Panc1 (cell line): ENCODE measurements at regions not wholly inside any gene's neighbourhood (a gene's known extent, or its start where the extent isn't known, plus 50 kb on each side); places are given as distances from the start of the nearest gene placed in this dataset.

Source experiments
- ATAC-seq: fragments of 200-7000 bp; cut with Tn5 transposase; 2 replicates; pipeline ENCODE4 v1.9.1; 2020; ENCODE audit warnings: mild to moderate bottlenecking, moderate library complexity
- BruUV-seq: library from RNA; stranded (reverse); fragments of 400-500 nt; replicated peaks from 2 replicates; lab custom pipeline; 2021; lab: Mats Ljungman, UMichigan
- CTCF ChIA-PET: fragments of 300-600 bp; sonication (Branson Sonifier 250); formaldehyde crosslinking; loops from one replicate; lab custom pipeline; 2022; ENCODE audit warnings: antibody characterized with exemption; lab: Charles Lee
- POLR2A ChIA-PET: fragments of 300-600 bp; sonication (Branson Sonifier 250); formaldehyde crosslinking; loops from one replicate; lab custom pipeline; 2022; ENCODE audit warnings: antibody characterized with exemption; lab: Charles Lee
- DNase-seq: peaks from one replicate; pipeline ENCODE4 v3.0.0-alpha.2; 2010; ENCODE audit warnings: low read depth, low spot score
- H3K27ac ChIP-seq: 2 replicates; pipeline ENCODE4 v1.5.1; 2011; ENCODE audit warnings: mild to moderate bottlenecking, low read length, inconsistent platforms
- H3K27me3 ChIP-seq: fragments of 200-500 bp; sonication (Bioruptor generic); 2 replicates; pipeline ENCODE4 v1.6.0; 2014; ENCODE audit warnings: low read length, inconsistent platforms; ENCODE audit not compliant: control insufficient read depth, insufficient read depth
- H3K36me3 ChIP-seq: fragments of 200-500 bp; sonication (Bioruptor generic); 2 replicates; pipeline ENCODE4 v1.5.1; 2014; ENCODE audit warnings: inconsistent platforms, mild to moderate bottlenecking, low read length, moderate library complexity; ENCODE audit not compliant: control insufficient read depth, insufficient read depth
- H3K4me1 ChIP-seq: 2 replicates; pipeline ENCODE4 v1.5.1; 2011; ENCODE audit warnings: inconsistent platforms, mild to moderate bottlenecking, low read length, moderate library complexity; ENCODE audit not compliant: control insufficient read depth, insufficient read depth
- H3K4me3 ChIP-seq, 2 experiments: 2 replicates each; pipeline ENCODE4 v1.5.1; 2011 to 2012; ENCODE audit warnings: low read depth in 2 of 2, low read length in 2 of 2, mild to moderate bottlenecking in 2 of 2, inconsistent platforms in 1 of 2, moderate library complexity in 1 of 2
- H3K9me3 ChIP-seq: fragments of 200-500 bp; sonication (Bioruptor generic); 2 replicates; pipeline ENCODE4 v1.5.1; 2014; ENCODE audit warnings: low read depth, mild to moderate bottlenecking, inconsistent platforms, low read length, moderate library complexity; ENCODE audit not compliant: control insufficient read depth, insufficient read depth
- POLR2AphosphoS5 ChIP-seq: IDR thresholded peaks from 2 replicates; pipeline ENCODE4 v1.6.1; 2012; ENCODE audit warnings: mild to moderate bottlenecking, low read depth, low read length, moderate library complexity
- REST ChIP-seq, 2 experiments: IDR thresholded peaks; 2 replicates each; pipeline ENCODE4 v1.6.1; 2011 to 2012; ENCODE audit warnings: low read depth in 2 of 2, control low read depth in 1 of 2, low read length in 1 of 2, mild to moderate bottlenecking in 1 of 2, moderate library complexity in 1 of 2; ENCODE audit not compliant: insufficient read depth in 1 of 2
- SIN3A ChIP-seq: IDR thresholded peaks from 2 replicates; pipeline ENCODE4 v1.6.1; 2012; ENCODE audit warnings: low read depth, mild to moderate bottlenecking, low read length, moderate library complexity, borderline replicate concordance; ENCODE audit not compliant: insufficient read depth
- TCF7L2 ChIP-seq: IDR thresholded peaks from 2 replicates; pipeline ENCODE4 v1.6.1; 2011; ENCODE audit warnings: mild to moderate bottlenecking, low read depth, low read length, inconsistent platforms
- in situ Hi-C: cut with HindIII; loops from 2 replicates; pipeline ENCODE4 v1.10.0; 2016; ENCODE audit warnings: low sequenced_read_pairs, low pct_unique_long_range_greater_than_20kb
- intact Hi-C: fragments of 100-400 bp; cut with micrococcal nuclease; formaldehyde crosslinking; loops from one replicate; pipeline ENCODE4 v1.10.0; 2022; ENCODE audit not compliant: unreplicated experiment
- TF ChIP-seq, protein P1 (sequence below): fragments of 450-650 bp; IDR thresholded peaks from 2 replicates; pipeline ENCODE4 v1.5.1; 2017; ENCODE audit warnings: mild to moderate bottlenecking

DNA sequence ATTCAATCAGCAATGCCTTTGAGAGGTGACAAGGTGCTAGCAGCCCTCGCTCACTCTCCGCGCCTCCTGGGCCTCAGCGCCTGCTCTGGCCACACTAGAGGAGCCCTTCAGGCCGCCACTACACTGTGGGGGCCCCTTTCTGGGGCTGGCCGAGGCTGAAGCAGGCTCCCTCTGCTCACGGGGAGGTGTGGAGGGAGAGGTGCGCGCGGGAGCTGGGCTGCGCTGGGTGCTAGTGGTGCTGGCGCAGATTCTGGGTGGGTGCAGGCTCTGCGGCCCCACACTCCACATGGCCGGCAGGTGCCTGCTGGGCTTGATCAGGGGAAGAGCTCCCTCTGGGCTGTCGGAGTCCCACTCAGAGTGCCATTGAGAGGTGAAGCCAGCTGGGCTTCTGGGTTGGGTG, 351.0 kb downstream of the GASK1B start:
- intact Hi-C loops = no loop called here
- ChIA-PET POLR2A (no interaction called here), CTCF (no interaction called here)
- TF ChIP-seq SIN3A (no peak), POLR2AphosphoS5 (no peak)
- TF ChIP-seq, protein P1, sequence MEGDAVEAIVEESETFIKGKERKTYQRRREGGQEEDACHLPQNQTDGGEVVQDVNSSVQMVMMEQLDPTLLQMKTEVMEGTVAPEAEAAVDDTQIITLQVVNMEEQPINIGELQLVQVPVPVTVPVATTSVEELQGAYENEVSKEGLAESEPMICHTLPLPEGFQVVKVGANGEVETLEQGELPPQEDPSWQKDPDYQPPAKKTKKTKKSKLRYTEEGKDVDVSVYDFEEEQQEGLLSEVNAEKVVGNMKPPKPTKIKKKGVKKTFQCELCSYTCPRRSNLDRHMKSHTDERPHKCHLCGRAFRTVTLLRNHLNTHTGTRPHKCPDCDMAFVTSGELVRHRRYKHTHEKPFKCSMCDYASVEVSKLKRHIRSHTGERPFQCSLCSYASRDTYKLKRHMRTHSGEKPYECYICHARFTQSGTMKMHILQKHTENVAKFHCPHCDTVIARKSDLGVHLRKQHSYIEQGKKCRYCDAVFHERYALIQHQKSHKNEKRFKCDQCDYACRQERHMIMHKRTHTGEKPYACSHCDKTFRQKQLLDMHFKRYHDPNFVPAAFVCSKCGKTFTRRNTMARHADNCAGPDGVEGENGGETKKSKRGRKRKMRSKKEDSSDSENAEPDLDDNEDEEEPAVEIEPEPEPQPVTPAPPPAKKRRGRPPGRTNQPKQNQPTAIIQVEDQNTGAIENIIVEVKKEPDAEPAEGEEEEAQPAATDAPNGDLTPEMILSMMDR = no peak
- ATAC-seq = no peak
- H3K9me3 ChIP-seq = no peaks in the 10 kb centered on the region
- no peaks in the 10 kb centered on the region for H3K36me3 ChIP-seq
- no peaks in the 10 kb centered on the region for H3K27me3 ChIP-seq
- no peaks in the 10 kb centered on the region for H3K4me1 ChIP-seq
- no peak overlapping the region for H3K27ac ChIP-seq
- H3K4me3 ChIP-seq = no peak overlapping the region
- no TSS peak for BruUV-seq
- no peak for DNase-seq
- in situ Hi-C loops = no loop called here

GRCh38 chr4:157819693-157820464, 352.9 kb downstream of the GASK1B start:
- CTCF ChIA-PET = no interaction called here
- in situ Hi-C loops = no loop called here

More at GRCh38 chr4:157819693-157820464, 352.9 kb downstream of the GASK1B start:
- intact Hi-C loops = no loop called here
- no peaks in the 10 kb centered on the region for H3K4me1 ChIP-seq
- peak; percentile 80 for ATAC-seq
- no TSS peak for BruUV-seq
- TF ChIP-seq SIN3A (no peak), TCF7L2 (no peak), REST (IDR thresholded peaks at IDR 0.05; ENCODE audit: insufficient read depth in 1 of 2, low read depth in 2 of 2, low read length in 1 of 2) (no peak), POLR2AphosphoS5 (no peak)
- TF ChIP-seq, protein P1 = no peak
- no peaks in the 10 kb centered on the region for H3K27me3 ChIP-seq
- DNase-seq = no peak
- POLR2A ChIA-PET = no interaction called here
- no peaks in the 10 kb centered on the region for H3K9me3 ChIP-seq
- H3K4me3 ChIP-seq = peak overlapping the region; percentile 9 to 19; a peak in 3 of 4 replicates
- no peaks in the 10 kb centered on the region for H3K36me3 ChIP-seq
- no peak overlapping the region for H3K27ac ChIP-seq
